NCI-H748 (cell line): ENCODE measurements at regions not wholly inside any gene's neighbourhood (a gene's known extent, or its start where the extent isn't known, plus 50 kb on each side); places are given as distances from the start of the nearest gene placed in this dataset.
A peak's percentile ranks its signal among the peaks of the same experiment; 100 is the strongest.

Experiments
- DNase-seq: peaks from one replicate; lab custom pipeline; 2025; ENCODE audit not compliant: unreplicated experiment; lab: John Stamatoyannopoulos, UW

- no peak for DNase-seq
Measured at GRCh38 chr5:128591598-128592455, 53.8 kb upstream of the FBN2 start.

GRCh38 chr5:128596071-128596470 is 58.0 kb upstream of the FBN2 start:
- peak; percentile 55 for DNase-seq

- no peak for DNase-seq
Measured at GRCh38 chr5:128597156-128597555, 59.1 kb upstream of the FBN2 start.

- DNase-seq = no peak
Measured at GRCh38 chr5:128613128-128613527, 75.1 kb upstream of the FBN2 start.

GRCh38 chr5:128613766-128614165 is 75.7 kb upstream of the FBN2 start:
- no peak for DNase-seq

GRCh38 chr5:128615578-128615977 is 77.5 kb upstream of the FBN2 start:
- DNase-seq = no peak

- DNase-seq = no peak
Measured at GRCh38 chr5:128626536-128627090, 88.6 kb upstream of the FBN2 start.

GRCh38 chr5:128627939-128628338 is 89.9 kb upstream of the FBN2 start:
- no peak for DNase-seq

- DNase-seq = no peak
Measured at GRCh38 chr5:128629157-128629556, 91.1 kb upstream of the FBN2 start.

- no peak for DNase-seq
Measured at GRCh38 chr5:128630121-128630520, 92.1 kb upstream of the FBN2 start.

- no peak for DNase-seq
Measured at GRCh38 chr5:128631771-128632170, 93.7 kb upstream of the FBN2 start.

GRCh38 chr5:128632264-128632663 is 94.2 kb upstream of the FBN2 start:
- no peak for DNase-seq

- DNase-seq = no peak
Measured at GRCh38 chr5:128633901-128634300, 95.9 kb upstream of the FBN2 start.

- DNase-seq = no peak
Measured at GRCh38 chr5:128635379-128635778, 97.3 kb upstream of the FBN2 start.

GRCh38 chr5:128636361-128636760 is 98.3 kb upstream of the FBN2 start:
- DNase-seq = no peak

- DNase-seq = no peak
Measured at GRCh38 chr5:128637031-128637430, 99.0 kb upstream of the FBN2 start.

GRCh38 chr5:128641861-128642260 is 103.8 kb upstream of the FBN2 start:
- DNase-seq = no peak

- no peak for DNase-seq
Measured at GRCh38 chr5:128644863-128645262, 106.8 kb upstream of the FBN2 start.

- no peak for DNase-seq
Measured at GRCh38 chr5:128645581-128645980, 107.5 kb upstream of the FBN2 start.

GRCh38 chr5:128646176-128646575 is 108.1 kb upstream of the FBN2 start:
- DNase-seq = no peak

GRCh38 chr5:128649192-128649591 is 111.1 kb upstream of the FBN2 start:
- no peak for DNase-seq

- DNase-seq = no peak
Measured at GRCh38 chr5:128662997-128663396, 125.0 kb upstream of the FBN2 start.
